ENCODE measurements at regions not wholly inside any gene's neighbourhood (a gene's known extent, or its start where the extent isn't known, plus 50 kb on each side); places are given as distances from the start of the nearest gene placed in this dataset.
"Not testable (repeated sequence)": the region's sequence is repeated elsewhere in the genome, so short reads cannot be mapped to it uniquely, and the experiment has no call there.

- intact Hi-C loops (cut with DNase I, micrococcal nuclease) = no loop called here
- DNase-seq (no peak), ATAC-seq (no peak)
Measured at GRCh38 chr3:148510561-148510960, 187.1 kb upstream of the AGTR1 start.

GRCh38 chr3:148512648-148513047, 185.1 kb upstream of the AGTR1 start:
- no peak for ATAC-seq
- intact Hi-C loops (cut with DNase I, micrococcal nuclease) = no loop called here
- no peak for DNase-seq

- no peak for DNase-seq
- no peak for ATAC-seq
- intact Hi-C loops (cut with DNase I, micrococcal nuclease) = no loop called here
Measured at GRCh38 chr3:148513096-148513543, 184.6 kb upstream of the AGTR1 start.

- intact Hi-C loops (cut with DNase I, micrococcal nuclease) = no loop called here
- ATAC-seq (no peak), DNase-seq (no peak)
Measured at GRCh38 chr3:148518520-148518919, 179.2 kb upstream of the AGTR1 start.

GRCh38 chr3:148525621-148526020, 172.1 kb upstream of the AGTR1 start:
- ATAC-seq; intact Hi-C loops (cut with DNase I, micrococcal nuclease); DNase-seq: not testable (repeated sequence)

GRCh38 chr3:148528024-148528423, 169.7 kb upstream of the AGTR1 start:
- ATAC-seq (no peak), DNase-seq (no peak)
- intact Hi-C loops (cut with DNase I, micrococcal nuclease) = no loop called here

GRCh38 chr3:148531836-148532235, 165.9 kb upstream of the AGTR1 start:
- no peak for ATAC-seq
- intact Hi-C loops (cut with DNase I, micrococcal nuclease) = no loop called here
- DNase-seq = no peak

GRCh38 chr3:148532326-148532725, 165.4 kb upstream of the AGTR1 start:
- no peak for ATAC-seq
- intact Hi-C loops (cut with DNase I, micrococcal nuclease) = no loop called here
- DNase-seq = no peak

GRCh38 chr3:148532774-148533173, 164.9 kb upstream of the AGTR1 start:
- DNase-seq = no peak
- intact Hi-C loops (cut with DNase I, micrococcal nuclease) = no loop called here
- ATAC-seq = no peak

GRCh38 chr3:148534089-148534988, 163.4 kb upstream of the AGTR1 start:
- intact Hi-C loops (cut with DNase I, micrococcal nuclease) = no loop called here
- DNase-seq (no peak), ATAC-seq (peak; percentile 74)

- ATAC-seq (no peak), DNase-seq (no peak)
- intact Hi-C loops (cut with DNase I, micrococcal nuclease) = no loop called here
Measured at GRCh38 chr3:148535001-148535400, 162.7 kb upstream of the AGTR1 start.

GRCh38 chr3:148540266-148540665, 157.4 kb upstream of the AGTR1 start:
- no peak for DNase-seq
- intact Hi-C loops (cut with DNase I, micrococcal nuclease) = no loop called here
- no peak for ATAC-seq

- DNase-seq (no peak), ATAC-seq (no peak)
- intact Hi-C loops (cut with DNase I, micrococcal nuclease) = no loop called here
Measured at GRCh38 chr3:148540851-148541250, 156.9 kb upstream of the AGTR1 start.

- ATAC-seq (no peak), DNase-seq (no peak)
- intact Hi-C loops (cut with DNase I, micrococcal nuclease) = no loop called here
Measured at GRCh38 chr3:148546959-148547358, 150.7 kb upstream of the AGTR1 start.

GRCh38 chr3:148551767-148552260, 145.9 kb upstream of the AGTR1 start:
- intact Hi-C loops (cut with DNase I, micrococcal nuclease) = no loop called here
- no peak for DNase-seq
- ATAC-seq = no peak

- intact Hi-C loops (cut with DNase I, micrococcal nuclease) = no loop called here
- no peak for DNase-seq
- ATAC-seq = no peak
Measured at GRCh38 chr3:148554367-148554766, 143.3 kb upstream of the AGTR1 start.

GRCh38 chr3:148556664-148557063, 141.0 kb upstream of the AGTR1 start:
- intact Hi-C loops (cut with DNase I, micrococcal nuclease) = no loop called here
- ATAC-seq (no peak), DNase-seq (no peak)

- intact Hi-C loops (cut with DNase I, micrococcal nuclease); ATAC-seq; DNase-seq: not testable (repeated sequence)
Measured at GRCh38 chr3:148577579-148577978, 120.1 kb upstream of the AGTR1 start.

GRCh38 chr3:148582126-148582525, 115.6 kb upstream of the AGTR1 start:
- ATAC-seq = no peak
- intact Hi-C loops (cut with DNase I, micrococcal nuclease) = no loop called here
- DNase-seq = no peak

GRCh38 chr3:148583793-148584192, 113.9 kb upstream of the AGTR1 start:
- no peak for ATAC-seq

GRCh38 chr3:148584438-148584837, 113.3 kb upstream of the AGTR1 start:
- intact Hi-C loops (cut with DNase I, micrococcal nuclease) = no loop called here
- no peak for ATAC-seq
- DNase-seq = no peak

More at GRCh38 chr3:148583793-148584192, 113.9 kb upstream of the AGTR1 start:
- intact Hi-C loops (cut with DNase I, micrococcal nuclease) = no loop called here
- no peak for DNase-seq

Data from left colon (tissue), 2 donors.